SK-N-SH treated with all-trans-retinoic acid at 6 μM for 48 hours (cell line): ENCODE measurements at regions not wholly inside any gene's neighbourhood (a gene's known extent, or its start where the extent isn't known, plus 50 kb on each side); places are given as distances from the start of the nearest gene placed in this dataset.

Source experiments
- ATAC-seq: fragments of 200-7000 bp; cut with Tn5 transposase; 3 replicates; pipeline ENCODE4 v1.9.1; 2020; ENCODE audit warnings: mild to moderate bottlenecking, moderate library complexity
- BACH2 ChIP-seq: fragments of 250-450 bp; sonication (Bioruptor Pico); IDR thresholded peaks from 2 replicates; pipeline ENCODE4 v1.9.0; 2021; ENCODE audit warnings: mild to moderate bottlenecking, borderline replicate concordance
- CSDC2 ChIP-seq: fragments of 250-450 bp; sonication (Bioruptor Pico); IDR thresholded peaks from 2 replicates; pipeline ENCODE4 v1.5.0; 2020; ENCODE audit warnings: mild to moderate bottlenecking, moderate library complexity
- ESRRG ChIP-seq: fragments of 250-450 bp; sonication (Bioruptor Pico); IDR thresholded peaks from 2 replicates; pipeline ENCODE4 v1.6.1; 2021; ENCODE audit warnings: mild to moderate bottlenecking
- ISL1 ChIP-seq: fragments of 250-450 bp; sonication (Bioruptor Pico); IDR thresholded peaks from 2 replicates; pipeline ENCODE4 v2.1.2; 2022; ENCODE audit warnings: mild to moderate bottlenecking, moderate library complexity
- OSR1 ChIP-seq: fragments of 250-450 bp; sonication (Bioruptor Pico); IDR thresholded peaks from 2 replicates; pipeline ENCODE4 v1.8.0; 2022; ENCODE audit warnings: moderate library complexity, mild to moderate bottlenecking, inconsistent platforms
- PPARA ChIP-seq: fragments of 250-450 bp; sonication (Bioruptor Pico); IDR thresholded peaks from 2 replicates; pipeline ENCODE4 v1.5.0; 2020; ENCODE audit warnings: mild to moderate bottlenecking, borderline replicate concordance
- RARB ChIP-seq: fragments of 250-450 bp; sonication (Bioruptor Pico); IDR thresholded peaks from 2 replicates; pipeline ENCODE4 v1.8.0; 2021; ENCODE audit warnings: mild to moderate bottlenecking, moderate library complexity
- SNAI2 ChIP-seq: fragments of 250-450 bp; sonication (Bioruptor Pico); IDR thresholded peaks from 2 replicates; pipeline ENCODE4 v1.5.0; 2020; ENCODE audit warnings: mild to moderate bottlenecking, moderate library complexity
- TCF4 ChIP-seq: fragments of 250-450 bp; sonication (Bioruptor Pico); IDR thresholded peaks from 2 replicates; pipeline ENCODE4 v1.8.0; 2021; ENCODE audit warnings: mild to moderate bottlenecking, moderate library complexity, borderline replicate concordance
- TOX ChIP-seq: fragments of 250-450 bp; sonication (Bioruptor Pico); IDR thresholded peaks from 2 replicates; pipeline ENCODE4 v1.8.0; 2021; ENCODE audit warnings: mild to moderate bottlenecking, moderate library complexity, borderline replicate concordance
- ZC3H10 ChIP-seq: fragments of 250-450 bp; sonication (Bioruptor Pico); IDR thresholded peaks from 2 replicates; pipeline ENCODE4 v1.5.1; 2021; ENCODE audit warnings: mild to moderate bottlenecking, moderate library complexity
- ZFP3 ChIP-seq: fragments of 250-450 bp; sonication (Bioruptor Pico); IDR thresholded peaks from 2 replicates; pipeline ENCODE4 v1.5.0; 2020; ENCODE audit warnings: mild to moderate bottlenecking, moderate library complexity
- ZNF565 ChIP-seq: fragments of 450-650 bp; formaldehyde crosslinking; conservative IDR thresholded peaks from 2 replicates; pipeline ENCODE4 v1.5.0; 2020; ENCODE audit warnings: low read depth, mild to moderate bottlenecking, moderate library complexity
- ZNF70 ChIP-seq: fragments of 450-650 bp; formaldehyde crosslinking; IDR thresholded peaks from 2 replicates; pipeline ENCODE4 v1.5.0; 2020; ENCODE audit warnings: mild to moderate bottlenecking, moderate library complexity
- ZNF8 ChIP-seq: fragments of 450-650 bp; formaldehyde crosslinking; IDR thresholded peaks from 2 replicates; pipeline ENCODE4 v1.5.0; 2020; ENCODE audit warnings: mild to moderate bottlenecking, moderate library complexity
- TF ChIP-seq, protein P1 (sequence below): fragments of 250-450 bp; sonication (Bioruptor Pico); IDR thresholded peaks from 2 replicates; pipeline ENCODE4 v1.8.0; 2021; ENCODE audit warnings: low read depth, mild to moderate bottlenecking, moderate library complexity, borderline replicate concordance
- TF ChIP-seq, protein P2 (sequence below): fragments of 250-450 bp; sonication (Bioruptor Pico); IDR thresholded peaks from 2 replicates; pipeline ENCODE4 v1.5.1; 2021; ENCODE audit warnings: mild to moderate bottlenecking, moderate library complexity
- TF ChIP-seq, protein P3 (sequence below): fragments of 250-450 bp; sonication (Bioruptor Pico); IDR thresholded peaks from 2 replicates; pipeline ENCODE4 v1.5.0; 2020; ENCODE audit warnings: mild to moderate bottlenecking, moderate library complexity
- TF ChIP-seq, protein P4 (sequence below): fragments of 250-450 bp; sonication (Bioruptor Pico); IDR thresholded peaks from 2 replicates; pipeline ENCODE4 v1.5.1; 2020; ENCODE audit warnings: low read depth, mild to moderate bottlenecking, moderate library complexity
- TF ChIP-seq, protein P5 (sequence below): fragments of 250-450 bp; sonication (Bioruptor Pico); IDR thresholded peaks from 2 replicates; pipeline ENCODE4 v1.8.0; 2020; ENCODE audit warnings: mild to moderate bottlenecking, moderate library complexity, borderline replicate concordance

- TF ChIP-seq OSR1 (CRISPR knock-in tag) (no peak), ESRRG (CRISPR knock-in tag) (no peak), ISL1 (CRISPR knock-in tag) (no peak), ZC3H10 (no peak), ZNF565 (CRISPR knock-in tag) (no peak), CSDC2 (CRISPR knock-in tag) (no peak), BACH2 (CRISPR knock-in tag) (no peak), ZFP3 (CRISPR knock-in tag) (no peak), SNAI2 (CRISPR knock-in tag) (no peak), RARB (no peak), TOX (CRISPR knock-in tag) (no peak), PPARA (no peak), ZNF70 (CRISPR knock-in tag) (no peak), ZNF8 (CRISPR knock-in tag) (no peak)
- TF ChIP-seq, protein P1, sequence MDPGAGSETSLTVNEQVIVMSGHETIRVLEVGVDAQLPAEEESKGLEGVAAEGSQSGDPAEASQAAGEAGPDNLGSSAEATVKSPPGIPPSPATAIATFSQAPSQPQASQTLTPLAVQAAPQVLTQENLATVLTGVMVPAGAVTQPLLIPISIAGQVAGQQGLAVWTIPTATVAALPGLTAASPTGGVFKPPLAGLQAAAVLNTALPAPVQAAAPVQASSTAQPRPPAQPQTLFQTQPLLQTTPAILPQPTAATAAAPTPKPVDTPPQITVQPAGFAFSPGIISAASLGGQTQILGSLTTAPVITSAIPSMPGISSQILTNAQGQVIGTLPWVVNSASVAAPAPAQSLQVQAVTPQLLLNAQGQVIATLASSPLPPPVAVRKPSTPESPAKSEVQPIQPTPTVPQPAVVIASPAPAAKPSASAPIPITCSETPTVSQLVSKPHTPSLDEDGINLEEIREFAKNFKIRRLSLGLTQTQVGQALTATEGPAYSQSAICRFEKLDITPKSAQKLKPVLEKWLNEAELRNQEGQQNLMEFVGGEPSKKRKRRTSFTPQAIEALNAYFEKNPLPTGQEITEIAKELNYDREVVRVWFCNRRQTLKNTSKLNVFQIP (CRISPR knock-in tag) = no peak
- TF ChIP-seq, protein P2, sequence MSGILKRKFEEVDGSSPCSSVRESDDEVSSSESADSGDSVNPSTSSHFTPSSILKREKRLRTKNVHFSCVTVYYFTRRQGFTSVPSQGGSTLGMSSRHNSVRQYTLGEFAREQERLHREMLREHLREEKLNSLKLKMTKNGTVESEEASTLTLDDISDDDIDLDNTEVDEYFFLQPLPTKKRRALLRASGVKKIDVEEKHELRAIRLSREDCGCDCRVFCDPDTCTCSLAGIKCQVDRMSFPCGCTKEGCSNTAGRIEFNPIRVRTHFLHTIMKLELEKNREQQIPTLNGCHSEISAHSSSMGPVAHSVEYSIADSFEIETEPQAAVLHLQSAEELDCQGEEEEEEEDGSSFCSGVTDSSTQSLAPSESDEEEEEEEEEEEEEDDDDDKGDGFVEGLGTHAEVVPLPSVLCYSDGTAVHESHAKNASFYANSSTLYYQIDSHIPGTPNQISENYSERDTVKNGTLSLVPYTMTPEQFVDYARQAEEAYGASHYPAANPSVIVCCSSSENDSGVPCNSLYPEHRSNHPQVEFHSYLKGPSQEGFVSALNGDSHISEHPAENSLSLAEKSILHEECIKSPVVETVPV (CRISPR knock-in tag) = no peak
- TF ChIP-seq, protein P3, sequence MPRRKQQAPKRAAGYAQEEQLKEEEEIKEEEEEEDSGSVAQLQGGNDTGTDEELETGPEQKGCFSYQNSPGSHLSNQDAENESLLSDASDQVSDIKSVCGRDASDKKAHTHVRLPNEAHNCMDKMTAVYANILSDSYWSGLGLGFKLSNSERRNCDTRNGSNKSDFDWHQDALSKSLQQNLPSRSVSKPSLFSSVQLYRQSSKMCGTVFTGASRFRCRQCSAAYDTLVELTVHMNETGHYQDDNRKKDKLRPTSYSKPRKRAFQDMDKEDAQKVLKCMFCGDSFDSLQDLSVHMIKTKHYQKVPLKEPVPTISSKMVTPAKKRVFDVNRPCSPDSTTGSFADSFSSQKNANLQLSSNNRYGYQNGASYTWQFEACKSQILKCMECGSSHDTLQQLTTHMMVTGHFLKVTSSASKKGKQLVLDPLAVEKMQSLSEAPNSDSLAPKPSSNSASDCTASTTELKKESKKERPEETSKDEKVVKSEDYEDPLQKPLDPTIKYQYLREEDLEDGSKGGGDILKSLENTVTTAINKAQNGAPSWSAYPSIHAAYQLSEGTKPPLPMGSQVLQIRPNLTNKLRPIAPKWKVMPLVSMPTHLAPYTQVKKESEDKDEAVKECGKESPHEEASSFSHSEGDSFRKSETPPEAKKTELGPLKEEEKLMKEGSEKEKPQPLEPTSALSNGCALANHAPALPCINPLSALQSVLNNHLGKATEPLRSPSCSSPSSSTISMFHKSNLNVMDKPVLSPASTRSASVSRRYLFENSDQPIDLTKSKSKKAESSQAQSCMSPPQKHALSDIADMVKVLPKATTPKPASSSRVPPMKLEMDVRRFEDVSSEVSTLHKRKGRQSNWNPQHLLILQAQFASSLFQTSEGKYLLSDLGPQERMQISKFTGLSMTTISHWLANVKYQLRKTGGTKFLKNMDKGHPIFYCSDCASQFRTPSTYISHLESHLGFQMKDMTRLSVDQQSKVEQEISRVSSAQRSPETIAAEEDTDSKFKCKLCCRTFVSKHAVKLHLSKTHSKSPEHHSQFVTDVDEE (CRISPR knock-in tag) = no peak
- TF ChIP-seq, protein P4, sequence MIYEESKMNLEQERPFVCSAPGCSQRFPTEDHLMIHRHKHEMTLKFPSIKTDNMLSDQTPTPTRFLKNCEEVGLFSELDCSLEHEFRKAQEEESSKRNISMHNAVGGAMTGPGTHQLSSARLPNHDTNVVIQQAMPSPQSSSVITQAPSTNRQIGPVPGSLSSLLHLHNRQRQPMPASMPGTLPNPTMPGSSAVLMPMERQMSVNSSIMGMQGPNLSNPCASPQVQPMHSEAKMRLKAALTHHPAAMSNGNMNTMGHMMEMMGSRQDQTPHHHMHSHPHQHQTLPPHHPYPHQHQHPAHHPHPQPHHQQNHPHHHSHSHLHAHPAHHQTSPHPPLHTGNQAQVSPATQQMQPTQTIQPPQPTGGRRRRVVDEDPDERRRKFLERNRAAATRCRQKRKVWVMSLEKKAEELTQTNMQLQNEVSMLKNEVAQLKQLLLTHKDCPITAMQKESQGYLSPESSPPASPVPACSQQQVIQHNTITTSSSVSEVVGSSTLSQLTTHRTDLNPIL (CRISPR knock-in tag) = no peak
Observed at GRCh38 chr1:5691795-5692509, 300.3 kb downstream of the NPHP4 start.

GRCh38 chr1:5690898-5691297 is 301.3 kb downstream of the NPHP4 start:
- TF ChIP-seq, protein P5, sequence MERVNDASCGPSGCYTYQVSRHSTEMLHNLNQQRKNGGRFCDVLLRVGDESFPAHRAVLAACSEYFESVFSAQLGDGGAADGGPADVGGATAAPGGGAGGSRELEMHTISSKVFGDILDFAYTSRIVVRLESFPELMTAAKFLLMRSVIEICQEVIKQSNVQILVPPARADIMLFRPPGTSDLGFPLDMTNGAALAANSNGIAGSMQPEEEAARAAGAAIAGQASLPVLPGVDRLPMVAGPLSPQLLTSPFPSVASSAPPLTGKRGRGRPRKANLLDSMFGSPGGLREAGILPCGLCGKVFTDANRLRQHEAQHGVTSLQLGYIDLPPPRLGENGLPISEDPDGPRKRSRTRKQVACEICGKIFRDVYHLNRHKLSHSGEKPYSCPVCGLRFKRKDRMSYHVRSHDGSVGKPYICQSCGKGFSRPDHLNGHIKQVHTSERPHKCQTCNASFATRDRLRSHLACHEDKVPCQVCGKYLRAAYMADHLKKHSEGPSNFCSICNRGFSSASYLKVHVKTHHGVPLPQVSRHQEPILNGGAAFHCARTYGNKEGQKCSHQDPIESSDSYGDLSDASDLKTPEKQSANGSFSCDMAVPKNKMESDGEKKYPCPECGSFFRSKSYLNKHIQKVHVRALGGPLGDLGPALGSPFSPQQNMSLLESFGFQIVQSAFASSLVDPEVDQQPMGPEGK (CRISPR knock-in tag) = no peak
- TF ChIP-seq BACH2 (CRISPR knock-in tag) = no peak
- no peak for TF ChIP-seq ZNF70 (CRISPR knock-in tag)
- TF ChIP-seq, protein P2 (CRISPR knock-in tag) = no peak
- TF ChIP-seq ESRRG (CRISPR knock-in tag) = no peak
- no peak for TF ChIP-seq TCF4 (CRISPR knock-in tag)
- TF ChIP-seq, protein P1 (CRISPR knock-in tag) = no peak
- TF ChIP-seq ZC3H10 = no peak
- no peak for TF ChIP-seq PPARA
- TF ChIP-seq ZFP3 (CRISPR knock-in tag) = no peak
- TF ChIP-seq, protein P4 (CRISPR knock-in tag) = no peak
- TF ChIP-seq, protein P3 (CRISPR knock-in tag) = no peak
- TF ChIP-seq CSDC2 (CRISPR knock-in tag) = no peak
- TF ChIP-seq SNAI2 (CRISPR knock-in tag) = no peak
- no peak for TF ChIP-seq ZNF8 (CRISPR knock-in tag)
- no peak for ATAC-seq

More at GRCh38 chr1:5691795-5692509, 300.3 kb downstream of the NPHP4 start:
- no peak for ATAC-seq
